HG03439 (cell line): ENCODE measurements at regions not wholly inside any gene's neighbourhood (a gene's known extent, or its start where the extent isn't known, plus 50 kb on each side); places are given as distances from the start of the nearest gene placed in this dataset.

Experiments used
- ATAC-seq: cut with Tn5 transposase; IDR thresholded peaks from one replicate; pipeline ENCODE4 v1.9.1; 2021; ENCODE audit warnings: mild to moderate bottlenecking, moderate library complexity; ENCODE audit not compliant: unreplicated experiment

GRCh38 chr3:70899816-70900215 lies 587.4 kb upstream of the MDFIC2 start:
- ATAC-seq: no peak

GRCh38 chr3:70890020-70890394 lies 577.6 kb upstream of the MDFIC2 start:
- no peak for ATAC-seq

GRCh38 chr3:70889162-70890019 lies 577.0 kb upstream of the MDFIC2 start:
- ATAC-seq: no peak

- ATAC-seq: no peak
Measured at GRCh38 chr3:70885636-70886035, 573.2 kb upstream of the MDFIC2 start.

- no peak for ATAC-seq
Measured at GRCh38 chr3:70882104-70882503, 569.7 kb upstream of the MDFIC2 start.

- ATAC-seq: no peak
Measured at GRCh38 chr3:70880421-70880820, 568.0 kb upstream of the MDFIC2 start.

GRCh38 chr3:70876154-70876553 lies 563.7 kb upstream of the MDFIC2 start:
- ATAC-seq: no peak

GRCh38 chr3:70874196-70874595 lies 561.8 kb upstream of the MDFIC2 start:
- no peak for ATAC-seq

- ATAC-seq: no peak
Measured at GRCh38 chr3:70873686-70874085, 561.2 kb upstream of the MDFIC2 start.

GRCh38 chr3:70871909-70872656 lies 559.6 kb upstream of the MDFIC2 start:
- no peak for ATAC-seq

GRCh38 chr3:70870576-70870975 lies 558.1 kb upstream of the MDFIC2 start:
- ATAC-seq: no peak

GRCh38 chr3:70868561-70868960 lies 556.1 kb upstream of the MDFIC2 start:
- ATAC-seq: no peak

- no peak for ATAC-seq
Measured at GRCh38 chr3:70863049-70863448, 550.6 kb upstream of the MDFIC2 start.

GRCh38 chr3:70861855-70862254 lies 549.4 kb upstream of the MDFIC2 start:
- no peak for ATAC-seq

GRCh38 chr3:70861234-70861633 lies 548.8 kb upstream of the MDFIC2 start:
- ATAC-seq: no peak

GRCh38 chr3:70857916-70858315 lies 545.5 kb upstream of the MDFIC2 start:
- no peak for ATAC-seq

GRCh38 chr3:70856414-70857162 lies 544.1 kb upstream of the MDFIC2 start:
- no peak for ATAC-seq

GRCh38 chr3:70855149-70855548 lies 542.7 kb upstream of the MDFIC2 start:
- no peak for ATAC-seq

GRCh38 chr3:70854108-70854507 lies 541.7 kb upstream of the MDFIC2 start:
- ATAC-seq: no peak

GRCh38 chr3:70853161-70853944 lies 540.9 kb upstream of the MDFIC2 start:
- ATAC-seq: no peak
